ENCODE measurements at regions not wholly inside any gene's neighbourhood (a gene's known extent, or its start where the extent isn't known, plus 50 kb on each side); places are given as distances from the start of the nearest gene placed in this dataset.
"Not testable (repeated sequence)": the region's sequence is repeated elsewhere in the genome, so short reads cannot be mapped to it uniquely, and the experiment has no call there.

DNA sequence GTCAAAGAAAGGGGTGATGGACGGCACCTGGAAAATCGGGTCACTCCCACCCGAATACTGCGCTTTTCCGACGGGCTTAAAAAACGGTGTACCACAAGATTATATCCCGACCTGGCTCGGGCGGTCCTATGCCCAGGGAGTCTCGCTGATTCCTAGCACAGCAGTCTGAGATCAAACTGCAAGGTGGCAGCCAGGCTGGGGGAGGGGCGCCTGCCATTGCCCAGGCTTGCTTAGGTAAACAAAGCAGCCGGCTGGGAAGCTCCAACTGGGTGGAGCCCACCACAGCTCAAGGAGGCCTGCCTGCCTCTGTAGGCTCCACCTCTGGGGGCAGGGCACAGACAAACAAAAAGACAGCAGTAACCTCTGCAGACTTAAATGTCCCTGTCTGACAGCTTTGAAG, 413.8 kb upstream of the CTSO start:
- not testable (repeated sequence) for H3K27me3 Mint-ChIP-seq; H3K4me1 Mint-ChIP-seq; H3K4me3 Mint-ChIP-seq; ATAC-seq (ENCODE audit: low read depth in 2 of 2); H3K27ac Mint-ChIP-seq; DNase-seq; H3K9me3 Mint-ChIP-seq; H3K36me3 Mint-ChIP-seq

DNA sequence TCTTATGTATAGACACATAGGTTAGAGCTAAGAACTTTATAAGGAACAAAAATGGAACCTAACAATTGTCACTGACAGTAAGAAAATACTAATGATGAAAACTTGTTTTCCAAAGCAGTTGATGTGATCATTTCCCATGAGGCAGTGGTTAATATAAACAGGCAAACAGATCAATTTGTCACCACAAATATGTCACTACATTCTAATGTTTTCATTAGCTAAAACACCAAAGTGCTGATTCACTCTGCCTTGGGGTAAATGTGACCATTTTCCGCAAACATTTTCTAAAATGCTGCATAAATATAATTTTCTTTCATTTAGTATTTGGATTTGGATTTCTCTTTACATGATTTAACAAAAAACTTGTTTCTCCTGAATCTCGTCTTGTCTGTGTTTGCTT, 408.9 kb upstream of the CTSO start:
- no peaks in the 10 kb centered on the region for H3K36me3 Mint-ChIP-seq
- no peak for DNase-seq
- H3K4me1 Mint-ChIP-seq = no peaks in the 10 kb centered on the region
- peaks cover 0 to 3% (median 0%) of the 10 kb centered on the region in 3 donors for H3K27me3 Mint-ChIP-seq
- ATAC-seq (ENCODE audit: low read depth in 2 of 2) = no peak
- H3K9me3 Mint-ChIP-seq = peaks cover under 1 to 7% (median 5%) of the 10 kb centered on the region in 7 donors
- H3K27ac Mint-ChIP-seq = no peak overlapping the region
- H3K4me3 Mint-ChIP-seq = no peak overlapping the region

DNA sequence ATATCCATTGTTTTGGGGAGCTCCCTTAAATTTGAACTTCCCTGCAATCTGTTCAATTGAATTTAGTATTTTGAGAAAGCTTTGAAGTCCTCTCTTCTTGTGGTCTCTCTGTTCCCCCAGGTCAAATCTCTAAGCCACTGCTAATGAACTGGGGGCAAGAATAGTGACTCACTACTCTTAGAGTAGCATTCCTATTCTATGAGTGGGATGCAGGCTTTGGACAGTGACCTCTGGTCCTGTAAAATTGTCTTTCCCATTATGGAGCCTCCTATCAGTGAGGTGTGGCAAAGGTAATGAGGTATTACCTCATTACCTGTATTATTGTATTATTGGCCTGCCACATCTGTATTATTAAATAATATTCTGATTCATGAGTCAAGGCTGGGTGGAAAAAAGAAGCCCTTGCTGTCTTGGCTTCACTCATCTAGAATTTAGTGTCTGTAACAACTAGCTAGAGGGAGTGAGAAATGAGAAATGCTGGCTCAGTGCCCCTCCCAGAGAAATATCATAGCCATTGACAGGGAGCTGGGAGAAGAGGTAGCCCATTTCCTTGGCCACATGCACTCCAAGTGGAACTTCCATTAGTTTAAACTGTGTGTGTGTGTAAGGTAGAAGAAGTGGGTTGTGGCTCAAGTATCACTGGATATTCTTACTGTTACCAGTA, 393.9 kb upstream of the CTSO start:
- DNase-seq (no peak), ATAC-seq (ENCODE audit: low read depth in 2 of 2) (no peak)
- Mint-ChIP-seq H3K27ac (no peak overlapping the region), H3K4me3 (no peak overlapping the region), H3K36me3 (no peaks in the 10 kb centered on the region), H3K27me3 (no peaks in the 10 kb centered on the region), H3K4me1 (no peaks in the 10 kb centered on the region), H3K9me3 (no peaks in the 10 kb centered on the region)

DNA sequence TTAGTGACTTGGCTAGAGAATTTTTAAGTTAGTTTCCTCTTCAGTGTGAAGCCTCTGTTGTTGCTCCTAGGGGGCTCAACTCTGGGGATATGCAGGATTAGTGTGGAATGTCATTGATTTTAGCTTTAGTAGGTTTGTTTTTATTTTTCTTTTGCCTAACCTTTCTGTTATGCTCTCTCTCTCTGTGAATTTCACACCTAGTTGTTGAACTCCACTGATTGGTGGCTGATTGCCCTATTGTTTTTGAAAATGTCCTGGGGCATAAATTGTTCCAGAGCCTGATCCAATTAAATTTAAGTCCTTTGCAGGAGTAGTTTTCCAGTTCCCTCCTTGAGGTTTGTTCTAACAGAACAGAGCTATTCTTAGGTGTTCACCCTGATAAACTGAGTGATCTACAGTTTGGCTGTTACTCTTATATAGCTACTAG, 393.3 kb upstream of the CTSO start:
- no peak for ATAC-seq (ENCODE audit: low read depth in 2 of 2)
- no peak overlapping the region for H3K4me3 Mint-ChIP-seq
- no peaks in the 10 kb centered on the region for H3K36me3 Mint-ChIP-seq
- H3K9me3 Mint-ChIP-seq = no peaks in the 10 kb centered on the region
- H3K27ac Mint-ChIP-seq = no peak overlapping the region
- no peaks in the 10 kb centered on the region for H3K27me3 Mint-ChIP-seq
- DNase-seq = no peak
- H3K4me1 Mint-ChIP-seq = no peaks in the 10 kb centered on the region

DNA sequence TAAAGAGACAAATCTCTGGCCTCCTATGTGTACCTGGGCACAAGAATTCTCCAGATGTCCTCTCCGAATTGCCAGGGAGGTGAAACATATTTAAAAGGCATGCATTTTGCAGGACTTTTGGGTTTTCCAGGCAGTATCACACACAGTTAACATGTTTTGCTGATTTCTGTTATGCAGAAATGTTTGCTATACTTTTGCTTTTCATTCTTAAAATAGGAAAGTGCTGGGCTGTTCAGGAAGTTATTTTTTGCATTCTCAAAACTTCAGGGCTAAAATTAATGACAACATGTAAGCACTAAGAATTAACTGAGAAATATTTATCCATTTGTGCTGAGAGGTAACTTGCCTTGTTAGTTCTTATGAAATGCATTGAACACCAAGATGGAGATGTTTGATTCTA, 390.7 kb upstream of the CTSO start:
- H3K4me1 Mint-ChIP-seq = no peaks in the 10 kb centered on the region

DNA sequence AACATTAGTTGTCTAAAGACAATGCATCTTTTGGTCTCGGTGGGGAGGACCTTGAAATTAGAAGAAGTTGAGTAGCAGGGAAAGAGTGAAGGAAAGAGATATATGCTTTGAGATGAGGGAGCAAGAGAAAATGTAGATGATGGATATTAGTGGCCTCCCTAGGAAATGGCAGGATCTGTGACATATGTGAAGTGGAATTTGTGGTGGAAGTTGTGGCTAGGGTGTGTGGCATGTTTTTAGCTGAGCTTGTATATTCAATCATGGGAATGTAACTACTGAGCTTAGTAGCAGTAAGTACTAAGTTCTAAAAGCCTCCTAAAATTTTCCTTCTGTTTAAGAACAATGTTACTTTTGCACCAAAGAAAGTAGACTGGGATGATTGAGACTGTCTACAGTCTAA, 382.8 kb upstream of the CTSO start:
- H3K4me3 Mint-ChIP-seq = no peak overlapping the region
- H3K4me1 Mint-ChIP-seq = no peaks in the 10 kb centered on the region
- no peak overlapping the region for H3K27ac Mint-ChIP-seq
- no peak for DNase-seq
- ATAC-seq (ENCODE audit: low read depth in 2 of 2) = no peak
- H3K27me3 Mint-ChIP-seq = no peaks in the 10 kb centered on the region
- peaks cover 0 to 2% (median 0%) of the 10 kb centered on the region in 7 donors for H3K9me3 Mint-ChIP-seq
- no peaks in the 10 kb centered on the region for H3K36me3 Mint-ChIP-seq

More for the DNA sequence above, 390.7 kb upstream of the CTSO start:
- Mint-ChIP-seq H3K27ac (no peak overlapping the region), H3K36me3 (no peaks in the 10 kb centered on the region), H3K9me3 (no peaks in the 10 kb centered on the region), H3K27me3 (no peaks in the 10 kb centered on the region), H3K4me3 (no peak overlapping the region)
- no peak for DNase-seq
- ATAC-seq (ENCODE audit: low read depth in 2 of 2) = no peak

DNA sequence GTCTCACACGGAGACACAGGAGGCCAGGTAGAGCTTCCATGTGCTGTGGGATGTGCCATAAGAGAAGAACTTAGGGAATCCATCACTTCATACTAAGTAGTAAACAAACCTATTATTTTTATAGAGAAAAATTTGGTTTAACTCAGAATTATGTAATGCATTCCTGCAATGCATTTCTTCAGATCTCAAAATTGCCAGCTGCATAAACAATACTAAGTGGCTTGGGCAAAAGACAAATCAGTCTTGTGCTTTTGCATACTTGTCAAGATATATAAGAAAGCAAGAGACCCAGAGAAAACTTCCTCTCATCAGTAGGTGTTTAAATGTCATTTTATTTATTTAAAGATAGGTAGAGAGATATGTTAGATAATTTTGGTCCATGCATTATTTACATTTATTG, 382.1 kb upstream of the CTSO start:
- no peak overlapping the region for H3K4me3 Mint-ChIP-seq
- DNase-seq = no peak

DNA sequence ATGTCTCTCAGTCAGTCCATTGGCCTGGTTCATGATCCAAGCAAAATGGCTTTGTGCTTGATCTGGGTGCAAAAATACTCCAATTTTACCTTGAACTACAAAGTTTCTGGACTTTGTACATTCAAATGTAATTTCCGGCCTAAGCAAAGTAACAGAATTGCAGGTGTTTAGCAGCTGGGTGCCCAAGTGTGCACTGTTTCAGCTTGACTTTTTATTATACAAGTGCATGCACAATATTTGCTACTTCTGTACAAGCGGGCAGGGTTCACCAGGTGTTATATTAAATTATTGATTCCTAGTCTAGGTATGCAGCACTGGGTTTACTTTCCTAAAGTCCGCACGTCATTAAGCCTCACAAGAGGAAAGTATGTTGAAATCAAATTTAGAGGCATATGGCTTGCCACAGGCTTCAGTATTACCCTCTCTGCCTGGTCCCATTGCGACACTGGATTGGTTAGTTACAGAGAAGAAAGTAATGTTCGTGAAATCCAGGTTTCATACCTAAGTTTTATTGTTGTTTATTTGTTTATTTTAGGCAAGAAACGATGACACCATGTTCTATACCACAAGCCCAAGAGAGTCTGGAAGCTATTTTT, 376.9 kb upstream of the CTSO start:
- Mint-ChIP-seq H3K36me3 (no peaks in the 10 kb centered on the region), H3K27ac (no peak overlapping the region), H3K4me3 (no peak overlapping the region), H3K27me3 (no peaks in the 10 kb centered on the region), H3K4me1 (no peaks in the 10 kb centered on the region), H3K9me3 (peaks cover 0 to 3% (median 0%) of the 10 kb centered on the region in 7 donors)
- ATAC-seq (ENCODE audit: low read depth in 2 of 2) = no peak
- DNase-seq = no peak

More for the DNA sequence above, 382.1 kb upstream of the CTSO start:
- ATAC-seq (ENCODE audit: low read depth in 2 of 2) = no peak
- peaks cover 0 to 2% (median 0%) of the 10 kb centered on the region in 7 donors for H3K9me3 Mint-ChIP-seq
- H3K27ac Mint-ChIP-seq = no peak overlapping the region
- H3K36me3 Mint-ChIP-seq = no peaks in the 10 kb centered on the region
- no peaks in the 10 kb centered on the region for H3K27me3 Mint-ChIP-seq
- no peaks in the 10 kb centered on the region for H3K4me1 Mint-ChIP-seq

DNA sequence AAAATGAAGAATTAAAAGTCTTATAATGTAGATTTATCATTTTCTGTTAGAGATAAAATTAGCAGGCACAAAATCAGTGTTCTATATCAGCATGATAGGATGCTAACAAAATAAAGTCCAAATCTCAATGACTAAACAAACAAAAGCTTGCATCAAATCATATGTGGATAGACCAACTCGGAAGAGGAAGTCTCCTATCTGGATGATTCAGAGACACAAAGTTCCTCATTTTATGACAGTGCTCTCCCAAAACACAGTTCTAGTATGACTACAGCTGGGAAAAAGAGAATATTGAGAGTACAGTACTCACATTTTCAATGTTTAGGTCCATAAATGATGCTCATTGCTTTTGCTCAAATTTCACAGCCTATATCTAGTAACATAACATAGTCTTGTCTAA, 376.1 kb upstream of the CTSO start:
- no peak for DNase-seq
- ATAC-seq (ENCODE audit: low read depth in 2 of 2) = no peak

DNA sequence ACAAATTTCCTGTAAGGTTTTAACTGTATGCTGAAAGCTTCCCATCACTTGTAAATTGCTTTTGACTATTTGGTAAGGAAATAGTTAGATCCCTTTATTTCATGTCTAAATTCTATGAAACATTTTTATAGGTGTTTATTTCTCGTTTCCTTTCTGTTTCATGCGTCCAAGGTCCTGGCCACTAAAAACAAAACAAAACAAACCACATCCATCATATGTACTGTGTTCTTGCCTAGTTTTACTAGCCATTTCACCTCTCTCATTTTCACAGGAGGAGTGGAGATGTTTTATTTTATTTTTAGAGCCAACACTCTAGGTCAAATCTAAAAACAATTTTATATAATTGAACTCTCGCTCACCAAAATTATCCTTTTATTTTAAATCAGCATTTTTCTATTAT, 375.2 kb upstream of the CTSO start:
- no peaks in the 10 kb centered on the region for H3K4me1 Mint-ChIP-seq
- no peak for DNase-seq
- H3K36me3 Mint-ChIP-seq = no peaks in the 10 kb centered on the region
- ATAC-seq (ENCODE audit: low read depth in 2 of 2) = no peak
- H3K27me3 Mint-ChIP-seq = no peaks in the 10 kb centered on the region
- H3K9me3 Mint-ChIP-seq = peaks cover 0 to 3% (median 0%) of the 10 kb centered on the region in 7 donors
- no peak overlapping the region for H3K4me3 Mint-ChIP-seq
- H3K27ac Mint-ChIP-seq = no peak overlapping the region

More for the DNA sequence above, 376.1 kb upstream of the CTSO start:
- Mint-ChIP-seq H3K4me1 (no peaks in the 10 kb centered on the region), H3K27me3 (no peaks in the 10 kb centered on the region), H3K9me3 (peaks cover 0 to 3% (median 0%) of the 10 kb centered on the region in 7 donors), H3K36me3 (no peaks in the 10 kb centered on the region), H3K27ac (no peak overlapping the region), H3K4me3 (no peak overlapping the region)

DNA sequence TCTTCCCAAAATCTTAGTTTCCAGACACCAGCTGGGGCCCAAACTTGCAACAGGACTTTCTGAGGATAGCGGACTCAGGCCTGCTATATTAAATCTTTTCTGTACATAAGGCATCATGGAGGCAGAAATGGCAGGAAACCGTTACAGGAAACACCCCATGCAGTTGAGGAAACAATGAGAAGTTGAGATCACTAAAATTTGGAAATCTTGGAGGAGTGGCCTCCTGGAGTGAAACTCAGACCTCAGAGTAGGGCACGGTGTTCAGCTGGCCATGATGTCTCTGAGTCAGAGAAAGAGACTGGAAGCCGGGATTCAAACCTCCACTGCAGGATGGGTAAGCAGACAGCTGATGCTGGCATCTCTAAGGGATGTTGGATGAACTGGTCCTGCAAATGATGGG, 372.6 kb upstream of the CTSO start:
- peaks cover 0 to 3% (median 0%) of the 10 kb centered on the region in 7 donors for H3K9me3 Mint-ChIP-seq

DNA sequence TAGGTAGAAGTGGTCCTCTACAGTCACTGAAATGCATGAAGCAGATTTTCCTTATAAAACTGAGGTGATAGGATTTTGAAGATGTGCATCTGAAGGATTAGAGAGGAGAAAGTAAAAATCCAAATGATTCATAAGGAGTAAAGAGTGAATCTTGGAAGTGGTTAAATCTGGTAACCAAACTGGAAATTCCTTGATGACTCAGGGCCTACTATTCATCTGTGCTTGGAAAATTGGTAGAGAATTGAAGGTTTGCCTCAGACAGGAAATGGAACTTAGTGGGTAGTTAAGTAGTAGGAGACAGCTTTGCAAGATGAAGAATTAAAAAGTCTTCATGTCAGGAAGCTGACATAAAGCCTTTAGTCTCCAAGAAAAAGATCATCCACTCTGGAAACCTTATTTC, 368.9 kb upstream of the CTSO start:
- no peaks in the 10 kb centered on the region for H3K27me3 Mint-ChIP-seq
- peaks cover 0 to 5% (median 0%) of the 10 kb centered on the region in 7 donors for H3K9me3 Mint-ChIP-seq
- ATAC-seq (ENCODE audit: low read depth in 2 of 2) (no peak), DNase-seq (no peak)
- H3K4me3 Mint-ChIP-seq = no peak overlapping the region
- no peaks in the 10 kb centered on the region for H3K36me3 Mint-ChIP-seq
- no peaks in the 10 kb centered on the region for H3K4me1 Mint-ChIP-seq
- no peak overlapping the region for H3K27ac Mint-ChIP-seq

More for the DNA sequence above, 372.6 kb upstream of the CTSO start:
- no peaks in the 10 kb centered on the region for H3K4me1 Mint-ChIP-seq
- no peak overlapping the region for H3K27ac Mint-ChIP-seq
- DNase-seq = no peak
- ATAC-seq (ENCODE audit: low read depth in 2 of 2) = no peak
- no peaks in the 10 kb centered on the region for H3K36me3 Mint-ChIP-seq
- no peaks in the 10 kb centered on the region for H3K27me3 Mint-ChIP-seq
- no peak overlapping the region for H3K4me3 Mint-ChIP-seq

DNA sequence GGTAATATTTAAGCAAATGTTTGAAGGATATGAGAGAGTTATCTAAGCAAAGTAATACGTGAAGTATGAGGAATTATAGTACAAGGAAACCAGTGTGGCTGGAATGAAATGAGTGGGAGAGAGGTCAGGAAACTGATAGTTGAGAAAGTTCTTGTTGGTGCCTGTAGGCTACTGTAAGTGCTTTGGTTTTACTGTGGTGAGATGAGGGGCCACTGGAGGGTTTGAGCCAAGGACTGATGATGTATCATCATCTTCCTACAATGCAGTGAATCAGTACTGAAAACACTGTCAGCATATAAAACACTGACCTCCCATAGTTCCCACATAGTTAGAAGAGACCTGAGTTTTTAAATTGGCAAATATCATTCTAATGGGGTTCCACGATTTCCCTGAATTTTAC, 367.5 kb upstream of the CTSO start:
- Mint-ChIP-seq H3K27me3 (no peaks in the 10 kb centered on the region), H3K4me3 (no peak overlapping the region), H3K36me3 (no peaks in the 10 kb centered on the region), H3K9me3 (peaks cover 0 to 18% (median 6%) of the 10 kb centered on the region in 7 donors), H3K4me1 (no peaks in the 10 kb centered on the region), H3K27ac (no peak overlapping the region)
- DNase-seq (no peak), ATAC-seq (ENCODE audit: low read depth in 2 of 2) (no peak)

DNA sequence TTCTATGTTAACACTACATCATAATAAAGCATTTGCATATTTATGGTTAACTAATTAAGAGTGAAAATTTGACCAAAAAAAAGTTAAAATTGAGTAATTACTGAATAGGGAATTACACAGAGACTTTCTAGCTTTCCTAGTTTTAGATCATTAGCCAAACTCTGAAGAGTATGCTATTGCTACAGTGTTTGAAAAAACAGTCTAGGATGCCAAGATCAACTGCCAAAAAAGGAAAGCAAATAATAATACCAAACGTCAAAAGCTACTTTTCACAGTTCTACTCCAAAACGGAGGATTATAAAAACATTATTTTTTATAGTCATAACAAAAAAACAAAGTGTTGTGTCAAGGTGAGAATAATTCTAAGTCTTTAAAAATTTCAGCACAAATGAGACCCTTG, 359.8 kb upstream of the CTSO start:
- ATAC-seq (ENCODE audit: low read depth in 2 of 2) (no peak), DNase-seq (no peak)
- H3K4me3 Mint-ChIP-seq = no peak overlapping the region
- H3K27me3 Mint-ChIP-seq = no peaks in the 10 kb centered on the region
- no peaks in the 10 kb centered on the region for H3K36me3 Mint-ChIP-seq
- H3K27ac Mint-ChIP-seq = no peak overlapping the region
- no peaks in the 10 kb centered on the region for H3K4me1 Mint-ChIP-seq
- peaks cover 0 to 21% (median 4%) of the 10 kb centered on the region in 7 donors for H3K9me3 Mint-ChIP-seq

All from naive B cell (primary cell).